Kidney capillary endothelial cell (primary cell): ENCODE measurements at regions not wholly inside any gene's neighbourhood (a gene's known extent, or its start where the extent isn't known, plus 50 kb on each side); places are given as distances from the start of the nearest gene placed in this dataset.

Experiments used
- DNase-seq: peaks from one replicate; pipeline ENCODE4 v3.0.0-alpha.2; 2018; ENCODE audit warnings: low spot score

- DNase-seq, result no peak
Measured at GRCh38 chr12:92614502-92614901, 88.3 kb upstream of the PLEKHG7 start.

GRCh38 chr12:92614001-92614400, 88.8 kb upstream of the PLEKHG7 start:
- DNase-seq, result no peak

GRCh38 chr12:92612611-92613010, 90.2 kb upstream of the PLEKHG7 start:
- no peak for DNase-seq

GRCh38 chr12:92608151-92609091, 94.4 kb upstream of the PLEKHG7 start:
- DNase-seq, result peak; percentile 46

- no peak for DNase-seq
Measured at GRCh38 chr12:92606956-92607355, 95.8 kb upstream of the PLEKHG7 start.

- DNase-seq, result no peak
Measured at GRCh38 chr12:92605621-92606170, 97.1 kb upstream of the PLEKHG7 start.

- no peak for DNase-seq
Measured at GRCh38 chr12:92604786-92605185, 98.0 kb upstream of the PLEKHG7 start.

- DNase-seq, result no peak
Measured at GRCh38 chr12:92603741-92604432, 98.9 kb upstream of the PLEKHG7 start.

- no peak for DNase-seq
Measured at GRCh38 chr12:92602930-92603623, 99.7 kb upstream of the PLEKHG7 start.

GRCh38 chr12:92602476-92602875, 100.3 kb upstream of the PLEKHG7 start:
- DNase-seq, result peak; percentile 41

GRCh38 chr12:92601680-92602079, 101.1 kb upstream of the PLEKHG7 start:
- no peak for DNase-seq

GRCh38 chr12:92601176-92601575, 101.6 kb upstream of the PLEKHG7 start:
- DNase-seq, result no peak

GRCh38 chr12:92600052-92600451, 102.7 kb upstream of the PLEKHG7 start:
- no peak for DNase-seq

- peak; percentile 50 for DNase-seq
Measured at GRCh38 chr12:92597997-92598396, 104.8 kb upstream of the PLEKHG7 start.

GRCh38 chr12:92597118-92597517, 105.7 kb upstream of the PLEKHG7 start:
- DNase-seq, result no peak

- no peak for DNase-seq
Measured at GRCh38 chr12:92596383-92596782, 106.4 kb upstream of the PLEKHG7 start.

GRCh38 chr12:92595663-92596062, 107.1 kb upstream of the PLEKHG7 start:
- no peak for DNase-seq

- peak; percentile 98 for DNase-seq
Measured at GRCh38 chr12:92593734-92594402, 108.9 kb upstream of the PLEKHG7 start.

GRCh38 chr12:92585115-92585727, 117.6 kb upstream of the PLEKHG7 start:
- no peak for DNase-seq

GRCh38 chr12:92583910-92584309, 118.9 kb upstream of the PLEKHG7 start:
- no peak for DNase-seq

GRCh38 chr12:92582893-92583292, 119.9 kb upstream of the PLEKHG7 start:
- DNase-seq, result no peak
